OCI-LY1 (cell line): ENCODE measurements at regions not wholly inside any gene's neighbourhood (a gene's known extent, or its start where the extent isn't known, plus 50 kb on each side); places are given as distances from the start of the nearest gene placed in this dataset.

Experiments
- H2AFZ ChIP-seq: fragments of 200-600 bp; sonication (generic), shearing (Covaris generic); 2 replicates; pipeline ENCODE4 v1.6.0; 2014; ENCODE audit warnings: antibody characterized with exemption, mild to moderate bottlenecking, low read length
- H3F3A ChIP-seq: fragments of 200-600 bp; sonication (generic), shearing (Covaris generic); 2 replicates; pipeline ENCODE4 v1.6.0; 2014; ENCODE audit warnings: mild to moderate bottlenecking, antibody characterized with exemption, low read length, moderate library complexity; ENCODE audit not compliant: insufficient read depth
- H3K27ac ChIP-seq: fragments of 200-600 bp; sonication (generic); 2 replicates; pipeline ENCODE4 v1.5.1; 2014; ENCODE audit warnings: low read length, mixed run types, mild to moderate bottlenecking, low read depth; ENCODE audit not compliant: poor library complexity, severe bottlenecking
- H3K27me3 ChIP-seq: fragments of 200-600 bp; sonication (generic); 2 replicates; pipeline ENCODE4 v1.6.0; 2014; ENCODE audit warnings: antibody characterized with exemption, mild to moderate bottlenecking, low read length, moderate library complexity; ENCODE audit not compliant: insufficient read depth
- H3K36me3 ChIP-seq: fragments of 200-600 bp; sonication (generic); 2 replicates; pipeline ENCODE4 v1.6.1; 2014; ENCODE audit warnings: mild to moderate bottlenecking, antibody characterized with exemption, low read length, moderate library complexity, mixed read lengths; ENCODE audit not compliant: insufficient read depth
- H3K4me1 ChIP-seq: fragments of 200-600 bp; sonication (generic); 2 replicates; pipeline ENCODE4 v1.5.1; 2014; ENCODE audit warnings: mild to moderate bottlenecking, low read length, moderate library complexity; ENCODE audit not compliant: insufficient read depth, severe bottlenecking
- H3K4me2 ChIP-seq: fragments of 200-600 bp; sonication (generic), shearing (Covaris generic); 2 replicates; pipeline ENCODE4 v1.6.1; 2014; ENCODE audit warnings: low read length
- H3K4me3 ChIP-seq: fragments of 200-600 bp; sonication (generic); 2 replicates; pipeline ENCODE4 v1.5.1; 2014; ENCODE audit warnings: low read length, low read depth, mild to moderate bottlenecking, mixed read lengths; ENCODE audit not compliant: poor library complexity, severe bottlenecking
- H3K79me2 ChIP-seq: fragments of 200-600 bp; shearing (Covaris generic); 2 replicates; pipeline ENCODE4 v1.6.1; 2016; ENCODE audit warnings: mixed run types, low read length, mixed read lengths; ENCODE audit not compliant: insufficient read depth
- H3K9ac ChIP-seq: fragments of 200-600 bp; sonication (generic), shearing (Covaris generic); 2 replicates; pipeline ENCODE4 v1.6.1; 2014; ENCODE audit warnings: mild to moderate bottlenecking, low read length, mixed read lengths
- H3K9me2 ChIP-seq: fragments of 200-600 bp; sonication (generic), shearing (Covaris generic); 2 replicates; pipeline ENCODE4 v1.6.1; 2014; ENCODE audit warnings: low read depth, mild to moderate bottlenecking, low read length, mixed read lengths
- H3K9me3 ChIP-seq: fragments of 200-600 bp; shearing (Covaris generic); 2 replicates; pipeline ENCODE4 v1.6.1; 2014; ENCODE audit warnings: low read length, mixed read lengths
- H4K20me1 ChIP-seq: fragments of 200-600 bp; sonication (generic), shearing (Covaris generic); 2 replicates; pipeline ENCODE4 v1.6.0; 2016; ENCODE audit warnings: mild to moderate bottlenecking, low read length; ENCODE audit not compliant: insufficient read depth
- CTCF ChIP-seq: fragments of 200-600 bp; sonication (generic), shearing (Covaris generic); IDR thresholded peaks from 2 replicates; pipeline ENCODE4 v1.5.1; 2017; ENCODE audit warnings: mild to moderate bottlenecking, antibody characterized with exemption, low read length, moderate library complexity, mixed read lengths
- EZH2 ChIP-seq: fragments of 200-600 bp; sonication (generic), shearing (Covaris generic); IDR thresholded peaks from 2 replicates; pipeline ENCODE4 v1.8.0; 2017; ENCODE audit warnings: borderline replicate concordance, mixed run types, mild to moderate bottlenecking, antibody characterized with exemption, low read length, moderate library complexity, mixed read lengths

GRCh38 chr13:76630629-76631230 is 255.5 kb downstream of the KCTD12 start:
- Histone ChIP-seq H3K36me3 (no peaks in the 10 kb centered on the region), H3K4me2 (no peak overlapping the region), H4K20me1 (no peaks in the 10 kb centered on the region), H3K9me3 (no peaks in the 10 kb centered on the region), H2AFZ (no peak overlapping the region), H3K27me3 (no peaks in the 10 kb centered on the region), H3K79me2 (no peaks in the 10 kb centered on the region), H3K4me1 (no peaks in the 10 kb centered on the region), H3K4me3 (no peak overlapping the region), H3F3A (no peaks in the 10 kb centered on the region), H3K9me2 (no peaks in the 10 kb centered on the region), H3K9ac (no peak overlapping the region), H3K27ac (no peak overlapping the region)
- TF ChIP-seq EZH2: no peak
- TF ChIP-seq CTCF: no peak

GRCh38 chr13:76622315-76623040 is 263.7 kb downstream of the KCTD12 start:
- no peak for TF ChIP-seq EZH2
- TF ChIP-seq CTCF: no peak
- H3K9ac ChIP-seq: no peak overlapping the region
- no peaks in the 10 kb centered on the region; the same call in 1 of the 2 replicates for H3K9me2 ChIP-seq
- no peaks in the 10 kb centered on the region for H3K4me1 ChIP-seq
- no peak overlapping the region for H3K4me3 ChIP-seq
- no peaks in the 10 kb centered on the region for H3F3A ChIP-seq
- no peaks in the 10 kb centered on the region for H3K9me3 ChIP-seq
- no peaks in the 10 kb centered on the region for H3K27me3 ChIP-seq
- H3K36me3 ChIP-seq: no peaks in the 10 kb centered on the region
- no peak overlapping the region for H3K27ac ChIP-seq
- H3K4me2 ChIP-seq: no peak overlapping the region
- no peaks in the 10 kb centered on the region for H3K79me2 ChIP-seq
- no peak overlapping the region for H2AFZ ChIP-seq
- no peaks in the 10 kb centered on the region for H4K20me1 ChIP-seq

GRCh38 chr13:76621705-76622104 is 264.5 kb downstream of the KCTD12 start:
- TF ChIP-seq CTCF: no peak
- TF ChIP-seq EZH2: no peak
- H3K27me3 ChIP-seq: no peaks in the 10 kb centered on the region
- H3K4me1 ChIP-seq: no peaks in the 10 kb centered on the region
- no peak overlapping the region for H3K27ac ChIP-seq
- H3K4me3 ChIP-seq: no peak overlapping the region
- H3F3A ChIP-seq: no peaks in the 10 kb centered on the region
- no peaks in the 10 kb centered on the region for H3K79me2 ChIP-seq
- no peak overlapping the region for H2AFZ ChIP-seq
- no peaks in the 10 kb centered on the region for H3K36me3 ChIP-seq
- H3K9ac ChIP-seq: no peak overlapping the region
- no peaks in the 10 kb centered on the region for H4K20me1 ChIP-seq
- H3K9me2 ChIP-seq: no peaks in the 10 kb centered on the region; the same call in 1 of the 2 replicates
- no peak overlapping the region for H3K4me2 ChIP-seq
- H3K9me3 ChIP-seq: no peaks in the 10 kb centered on the region
